Pancreas (tissue), 10 donors: ENCODE measurements at regions not wholly inside any gene's neighbourhood (a gene's known extent, or its start where the extent isn't known, plus 50 kb on each side); places are given as distances from the start of the nearest gene placed in this dataset.

Source experiments
- ATAC-seq, 4 donors: fragments of 200-7000 bp; cut with Tn5 transposase; one replicate each; pipeline versions ENCODE4 v1.8.0 to v1.9.1; 2020; ENCODE audit warnings: mild to moderate bottlenecking in 4 of 4, moderate library complexity in 4 of 4
- DNase-seq, 6 donors: peaks; one replicate each; pipeline ENCODE4 v3.0.0-alpha.2; 2020
- FAIRE-seq: peaks from 2 replicates; lab custom pipeline; 2012; peaks lifted over from hg19 to GRCh38; lab: Jason Lieb, UNC
- H3K27ac ChIP-seq, 4 donors: fragments of 200-600 bp; sonication (generic); 1 replicate in 3 of 4; 2 replicates in 1 of 4; pipeline versions ENCODE4 v1.5.0 to v1.8.0; 2020
- H3K27me3 ChIP-seq, 4 donors: fragments of 200-600 bp; one replicate each; pipeline ENCODE4 v1.8.0; 2021
- H3K36me3 ChIP-seq, 3 donors: fragments of 200-600 bp; sonication (generic) in 1 of 3; one replicate each; pipeline versions ENCODE4 v1.5.0 to v1.8.0; 2020 to 2021
- H3K4me1 ChIP-seq, 3 donors: fragments of 200-600 bp; one replicate each; pipeline ENCODE4 v1.8.0; 2021
- H3K4me3 ChIP-seq, 4 donors: fragments of 200-600 bp; sonication (generic) in 2 of 4; one replicate each; pipeline versions ENCODE4 v1.5.0 to v1.8.0; 2020 to 2021
- H3K9me3 ChIP-seq, 4 donors: fragments of 200-600 bp; one replicate each; pipeline ENCODE4 v1.8.0; 2021
- CTCF ChIP-seq, 4 donors: fragments of 200-600 bp; sonication (generic) in 3 of 4; IDR thresholded peaks; one replicate each; pipeline versions ENCODE4 v1.5.0 to v1.8.0; 2021; ENCODE audit warnings: antibody characterized with exemption in 4 of 4
- WGBS, 2 donors: extraction: QIAGEN DNeasy Blood & Tissue Kit; methylation state at CpG; one replicate each; pipeline ENCODE4 v1.1.7; 2013; 5-methylcytosine and 5-hydroxymethylcytosine counted together
- intact Hi-C, 3 donors: fragments of 100-400 bp; cut with DNase I; formaldehyde crosslinking; loops; one replicate each; pipeline versions ENCODE4 v1.11.1 to v1.14.2; 2022
- donor health status: healthy with polysubstance abuse.
- donor health status: DM: no; HTN: no; CAD: no; lungs with moderate emphysema.
- donor health status: DM: no; HTN: no; CAD: no.
- donor health status: control.
- donor health status: control.
- donor health status: Bipolar disorder and iron deficiency.
- donor health status: DM: yes; HTN: yes; CAD: no.
- donor health status: DM: no; HTN: no; CAD: no.
- donor health status: DM: no; HTN: no; CAD: no.
- donor health status: DM: yes; HTN: yes; CAD: no.

GRCh38 chr7:145036604-145037405 lies 201.0 kb upstream of the TPK1 start:
- TF ChIP-seq CTCF (IDR thresholded peaks at IDR 0.05), result peak; percentile 51 to 74 (median 62)
- H3K9me3 ChIP-seq, result no peaks in the 10 kb centered on the region
- H3K4me1 ChIP-seq, result no peaks in the 10 kb centered on the region
- 15 to 16% methylated on average over 5 of the region's 5 CpGs for WGBS, 2 donors
- H3K27me3 ChIP-seq, result no peaks in the 10 kb centered on the region
- intact Hi-C loops, result no loop called here
- no peak overlapping the region for H3K4me3 ChIP-seq
- no peak overlapping the region for H3K27ac ChIP-seq
- peak in 3 of 6 donors; percentile 6 to 20 (median 17) for DNase-seq
- H3K36me3 ChIP-seq, result no peaks in the 10 kb centered on the region
- peak in 3 of 4 donors; percentile 67 to 81 (median 78) for ATAC-seq
- FAIRE-seq, result peak; percentile 69

GRCh38 chr7:145031162-145031561 lies 195.3 kb upstream of the TPK1 start:
- no peak for TF ChIP-seq CTCF (IDR thresholded peaks at IDR 0.05)
- Histone ChIP-seq H3K4me3 (no peak overlapping the region), H3K27ac (no peak overlapping the region), H3K27me3 (no peaks in the 10 kb centered on the region), H3K9me3 (no peaks in the 10 kb centered on the region), H3K36me3 (no peaks in the 10 kb centered on the region), H3K4me1 (no peaks in the 10 kb centered on the region)
- FAIRE-seq, result no peak
- no peak for DNase-seq
- 45 to 59% methylated on average over 5 of the region's 5 CpGs for WGBS, 2 donors
- intact Hi-C loops, result no loop called here
- ATAC-seq, result no peak

GRCh38 chr7:145030754-145031153 lies 194.9 kb upstream of the TPK1 start:
- no peak overlapping the region for H3K27ac ChIP-seq
- 75 to 84% methylated on average over 5 of the region's 5 CpGs for WGBS, 2 donors
- H3K9me3 ChIP-seq, result no peaks in the 10 kb centered on the region
- ATAC-seq (no peak), DNase-seq (no peak), FAIRE-seq (no peak)
- no peak overlapping the region for H3K4me3 ChIP-seq
- H3K27me3 ChIP-seq, result no peaks in the 10 kb centered on the region
- H3K36me3 ChIP-seq, result no peaks in the 10 kb centered on the region
- no peak for TF ChIP-seq CTCF (IDR thresholded peaks at IDR 0.05)
- H3K4me1 ChIP-seq, result no peaks in the 10 kb centered on the region
- intact Hi-C loops, result no loop called here

GRCh38 chr7:145020454-145020853 lies 184.6 kb upstream of the TPK1 start:
- no peak overlapping the region for H3K27ac ChIP-seq
- H3K9me3 ChIP-seq, result no peaks in the 10 kb centered on the region
- no peak overlapping the region for H3K4me3 ChIP-seq
- ATAC-seq (no peak), DNase-seq (no peak), FAIRE-seq (no peak)
- 73 to 82% methylated on average over 3 of the region's 3 CpGs for WGBS, 2 donors
- no peaks in the 10 kb centered on the region for H3K27me3 ChIP-seq
- H3K36me3 ChIP-seq, result no peaks in the 10 kb centered on the region
- intact Hi-C loops, result no loop called here
- H3K4me1 ChIP-seq, result no peaks in the 10 kb centered on the region
- no peak for TF ChIP-seq CTCF (IDR thresholded peaks at IDR 0.05)

GRCh38 chr7:145016068-145016467 lies 180.2 kb upstream of the TPK1 start:
- Histone ChIP-seq H3K36me3 (no peaks in the 10 kb centered on the region), H3K27me3 (no peaks in the 10 kb centered on the region), H3K4me3 (no peak overlapping the region), H3K9me3 (no peaks in the 10 kb centered on the region), H3K27ac (no peak overlapping the region), H3K4me1 (no peaks in the 10 kb centered on the region)
- DNase-seq, result no peak
- TF ChIP-seq CTCF (IDR thresholded peaks at IDR 0.05), result no peak
- ATAC-seq, result no peak
- intact Hi-C loops, result no loop called here
- FAIRE-seq, result no peak
- WGBS, 2 donors, result 34 to 35% methylated on average over 3 of the region's 3 CpGs
